Hepatocyte (in vitro differentiated cells): ENCODE measurements at regions not wholly inside any gene's neighbourhood (a gene's known extent, or its start where the extent isn't known, plus 50 kb on each side); places are given as distances from the start of the nearest gene placed in this dataset.
"Not testable (repeated sequence)": the region's sequence is repeated elsewhere in the genome, so short reads cannot be mapped to it uniquely, and the experiment has no call there.

ENCODE experiments used
- EZH2 ChIP-seq: fragments of 200-600 bp; sonication (generic); IDR thresholded peaks from 2 replicates; pipeline ENCODE4 v1.6.1; 2016; ENCODE audit warnings: antibody characterized with exemption, mild to moderate bottlenecking, borderline replicate concordance
- TF ChIP-seq, protein P1 (sequence below): fragments of 200-600 bp; sonication (generic); IDR thresholded peaks from 2 replicates; pipeline ENCODE4 v1.5.1; 2016; ENCODE audit warnings: antibody characterized with exemption, mild to moderate bottlenecking; ENCODE audit not compliant: poor library complexity

- TF ChIP-seq, protein P1, sequence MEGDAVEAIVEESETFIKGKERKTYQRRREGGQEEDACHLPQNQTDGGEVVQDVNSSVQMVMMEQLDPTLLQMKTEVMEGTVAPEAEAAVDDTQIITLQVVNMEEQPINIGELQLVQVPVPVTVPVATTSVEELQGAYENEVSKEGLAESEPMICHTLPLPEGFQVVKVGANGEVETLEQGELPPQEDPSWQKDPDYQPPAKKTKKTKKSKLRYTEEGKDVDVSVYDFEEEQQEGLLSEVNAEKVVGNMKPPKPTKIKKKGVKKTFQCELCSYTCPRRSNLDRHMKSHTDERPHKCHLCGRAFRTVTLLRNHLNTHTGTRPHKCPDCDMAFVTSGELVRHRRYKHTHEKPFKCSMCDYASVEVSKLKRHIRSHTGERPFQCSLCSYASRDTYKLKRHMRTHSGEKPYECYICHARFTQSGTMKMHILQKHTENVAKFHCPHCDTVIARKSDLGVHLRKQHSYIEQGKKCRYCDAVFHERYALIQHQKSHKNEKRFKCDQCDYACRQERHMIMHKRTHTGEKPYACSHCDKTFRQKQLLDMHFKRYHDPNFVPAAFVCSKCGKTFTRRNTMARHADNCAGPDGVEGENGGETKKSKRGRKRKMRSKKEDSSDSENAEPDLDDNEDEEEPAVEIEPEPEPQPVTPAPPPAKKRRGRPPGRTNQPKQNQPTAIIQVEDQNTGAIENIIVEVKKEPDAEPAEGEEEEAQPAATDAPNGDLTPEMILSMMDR: not testable (repeated sequence)
- not testable (repeated sequence) for TF ChIP-seq EZH2
These were observed 135.6 kb downstream of the NPIPB11 start for GRCh38 chr16:29270923-29271322.
